Neural cell (in vitro differentiated cells): ENCODE measurements at regions not wholly inside any gene's neighbourhood (a gene's known extent, or its start where the extent isn't known, plus 50 kb on each side); places are given as distances from the start of the nearest gene placed in this dataset.

Experiments used
- H2AFZ ChIP-seq: fragments of 200-600, 300-800 bp; sonication (generic), shearing (Covaris generic); 2 replicates; pipeline ENCODE4 v1.6.0; 2014; ENCODE audit warnings: low read depth, mild to moderate bottlenecking, antibody characterized with exemption, low read length, moderate library complexity
- H3F3A ChIP-seq: fragments of 200-600 bp; shearing (Covaris generic); 2 replicates; pipeline ENCODE4 v1.6.1; 2016; ENCODE audit warnings: mild to moderate bottlenecking, moderate library complexity, mixed read lengths, antibody characterized with exemption, low read length; ENCODE audit not compliant: insufficient read depth, poor library complexity, severe bottlenecking
- H3K27ac ChIP-seq: fragments of 200-600, 300-800 bp; sonication (generic), shearing (Covaris generic); 2 replicates; pipeline ENCODE4 v1.5.1; 2014; ENCODE audit warnings: mild to moderate bottlenecking, low read length, moderate library complexity
- H3K27me3 ChIP-seq: fragments of 300-800, 200-600 bp; sonication (generic), shearing (Covaris generic); 2 replicates; pipeline ENCODE4 v1.6.0; 2014; ENCODE audit warnings: mild to moderate bottlenecking, low read depth, low read length, moderate library complexity; ENCODE audit not compliant: insufficient read depth
- H3K36me3 ChIP-seq: fragments of 300-800, 200-600 bp; sonication (generic), shearing (Covaris generic); 2 replicates; pipeline ENCODE4 v1.5.1; 2014; ENCODE audit warnings: mild to moderate bottlenecking, antibody characterized with exemption, low read length, moderate library complexity; ENCODE audit not compliant: insufficient read depth
- H3K4me2 ChIP-seq: fragments of 300-800, 200-600 bp; sonication (generic), shearing (Covaris generic); 2 replicates; pipeline ENCODE4 v1.6.0; 2014; ENCODE audit warnings: mild to moderate bottlenecking, low read length
- H3K4me3 ChIP-seq: fragments of 300-800, 200-600 bp; sonication (generic), shearing (Covaris generic); 2 replicates; pipeline ENCODE4 v1.5.1; 2014; ENCODE audit warnings: mild to moderate bottlenecking, low read length, moderate library complexity
- H3K79me2 ChIP-seq: fragments of 200-600 bp; shearing (Covaris generic); replicated peaks from 2 replicates; pipeline ENCODE4 v1.6.0; 2014; ENCODE audit warnings: mild to moderate bottlenecking, low read length, moderate library complexity; ENCODE audit not compliant: insufficient read depth
- H3K9ac ChIP-seq: fragments of 300-800, 200-600 bp; sonication (generic), shearing (Covaris generic); 2 replicates; pipeline ENCODE4 v1.6.1; 2016; ENCODE audit warnings: mild to moderate bottlenecking, low read length, mixed read lengths
- H3K9me2 ChIP-seq: fragments of 200-600 bp; shearing (Covaris generic); 2 replicates; pipeline ENCODE4 v1.6.1; 2016; ENCODE audit warnings: mild to moderate bottlenecking, low read length, mixed read lengths; ENCODE audit not compliant: insufficient read depth
- H3K9me3 ChIP-seq: fragments of 200-600, 300-800 bp; sonication (generic), shearing (Covaris generic); 2 replicates; pipeline ENCODE4 v1.6.1; 2016; ENCODE audit warnings: mild to moderate bottlenecking, mixed run types, low read length, moderate library complexity, mixed read lengths
- H4K20me1 ChIP-seq: fragments of 200-600 bp; shearing (Covaris generic); 2 replicates; pipeline ENCODE4 v1.6.1; 2016; ENCODE audit warnings: mild to moderate bottlenecking, mixed run types; ENCODE audit not compliant: insufficient read depth
- CTCF ChIP-seq: fragments of 450-650 bp; IDR thresholded peaks from 2 replicates; pipeline ENCODE4 v1.5.1; 2014; ENCODE audit warnings: antibody characterized with exemption, mild to moderate bottlenecking, moderate library complexity; ENCODE audit not compliant: poor library complexity, severe bottlenecking
- EP300 ChIP-seq: fragments of 450-650 bp; conservative IDR thresholded peaks from 2 replicates; pipeline ENCODE4 v1.6.1; 2014; ENCODE audit warnings: antibody characterized with exemption, mild to moderate bottlenecking, moderate library complexity; ENCODE audit not compliant: poor library complexity, severe bottlenecking
- EZH2 ChIP-seq: fragments of 200-600, 300-800 bp; shearing (Covaris generic), sonication (generic); IDR thresholded peaks from 2 replicates; pipeline ENCODE4 v1.6.1; 2014; ENCODE audit warnings: antibody characterized with exemption, low read length, borderline replicate concordance, mild to moderate bottlenecking; ENCODE audit not compliant: insufficient read depth, poor library complexity, severe bottlenecking
- MXI1 ChIP-seq: fragments of 450-650 bp; conservative IDR thresholded peaks from 2 replicates; pipeline ENCODE4 v1.6.1; 2014; ENCODE audit warnings: antibody characterized with exemption, mild to moderate bottlenecking; ENCODE audit not compliant: poor library complexity, severe bottlenecking
- POLR2AphosphoS5 ChIP-seq: IDR thresholded peaks from 2 replicates; pipeline ENCODE4 v1.6.1; 2012
- RAD21 ChIP-seq: fragments of 450-650 bp; conservative IDR thresholded peaks from 2 replicates; pipeline ENCODE4 v1.6.1; 2014; ENCODE audit warnings: antibody characterized with exemption, mild to moderate bottlenecking, moderate library complexity
- REST ChIP-seq: IDR thresholded peaks from 2 replicates; pipeline ENCODE4 v1.6.1; 2012; ENCODE audit warnings: borderline replicate concordance
- SMC3 ChIP-seq: fragments of 450-650 bp; conservative IDR thresholded peaks from 2 replicates; pipeline ENCODE4 v1.6.1; 2014; ENCODE audit warnings: antibody characterized with exemption, mild to moderate bottlenecking, moderate library complexity; ENCODE audit not compliant: poor library complexity
- TAF1 ChIP-seq: IDR thresholded peaks from 2 replicates; pipeline ENCODE4 v1.6.1; 2012; ENCODE audit warnings: low read depth

GRCh38 chr5:68849103-68849502 is 244.7 kb upstream of the SLC30A5 start:
- no peaks in the 10 kb centered on the region for H4K20me1 ChIP-seq
- no peaks in the 10 kb centered on the region for H3K36me3 ChIP-seq
- H3K4me2 ChIP-seq, result no peak overlapping the region
- H3K27me3 ChIP-seq, result no peaks in the 10 kb centered on the region
- H3K9me2 ChIP-seq, result no peaks in the 10 kb centered on the region
- H3K4me3 ChIP-seq, result no peak overlapping the region
- no peaks in the 10 kb centered on the region for H3F3A ChIP-seq
- peaks cover 5% of the 10 kb centered on the region for H3K9me3 ChIP-seq
- H2AFZ ChIP-seq, result no peak overlapping the region
- H3K9ac ChIP-seq, result no peak overlapping the region
- no peak overlapping the region for H3K27ac ChIP-seq
- TF ChIP-seq TAF1 (no peak), CTCF (no peak), EZH2 (no peak), EP300 (no peak), MXI1 (no peak), POLR2AphosphoS5 (no peak), SMC3 (no peak), REST (no peak), RAD21 (no peak)
- no peaks in the 10 kb centered on the region for H3K79me2 ChIP-seq

GRCh38 chr5:68849906-68850305 is 243.9 kb upstream of the SLC30A5 start:
- Histone ChIP-seq H3K9me3 (peaks cover 5% of the 10 kb centered on the region), H3K79me2 (no peaks in the 10 kb centered on the region), H3K27ac (no peak overlapping the region), H2AFZ (no peak overlapping the region), H3K9me2 (no peaks in the 10 kb centered on the region), H3K9ac (no peak overlapping the region), H3K27me3 (no peaks in the 10 kb centered on the region), H3K4me2 (no peak overlapping the region), H3F3A (no peaks in the 10 kb centered on the region), H3K4me3 (no peak overlapping the region), H4K20me1 (no peaks in the 10 kb centered on the region), H3K36me3 (no peaks in the 10 kb centered on the region)
- TF ChIP-seq EP300 (no peak), CTCF (no peak), SMC3 (no peak), POLR2AphosphoS5 (no peak), RAD21 (no peak), MXI1 (no peak), EZH2 (no peak), TAF1 (no peak), REST (no peak)
